ENCODE measurements at regions not wholly inside any gene's neighbourhood (a gene's known extent, or its start where the extent isn't known, plus 50 kb on each side); places are given as distances from the start of the nearest gene placed in this dataset.

DNA sequence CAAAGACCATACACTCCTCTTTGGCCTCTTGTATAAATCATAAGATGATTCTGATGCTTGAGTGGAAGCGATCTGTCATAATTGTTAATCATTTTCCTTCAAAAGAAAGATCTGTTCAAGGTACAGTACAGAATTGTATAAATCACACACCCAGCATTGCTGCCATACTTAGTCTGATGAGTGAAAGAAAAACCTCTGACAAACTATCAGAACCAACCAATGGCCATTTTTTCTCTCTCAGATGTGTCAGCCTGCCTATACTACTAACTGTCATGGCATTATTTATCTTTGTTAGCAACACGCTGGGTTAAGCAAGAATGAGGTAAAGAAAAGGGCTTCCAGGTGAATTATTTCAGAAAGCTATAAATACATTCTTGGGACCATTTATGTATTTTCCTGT is 1112.7 kb upstream of the TENM4 start:
- no peak for DNase-seq
- WGBS, 2 donors = 86 to 94% methylated on average over 2 of the region's 2 CpGs
- Histone ChIP-seq H3K27me3 (ENCODE audit: control insufficient read depth in 3 of 3, insufficient read depth in 3 of 3, low read length in 2 of 3) (no peaks in the 10 kb centered on the region), H3K9me3 (ENCODE audit: control insufficient read depth in 4 of 4, insufficient read depth in 3 of 4, low read length in 3 of 4) (no peaks in the 10 kb centered on the region), H3K9ac (ENCODE audit: insufficient read depth in 1 of 2, low read length in 2 of 2) (no peak overlapping the region), H3K4me1 (ENCODE audit: control insufficient read depth in 5 of 5, insufficient read depth in 5 of 5, low read length in 5 of 5) (no peaks in the 10 kb centered on the region), H3K4me3 (no peak overlapping the region), H3K27ac (ENCODE audit: low read depth in 1 of 2, low read length in 1 of 2) (no peak overlapping the region), H3K36me3 (ENCODE audit: control insufficient read depth in 4 of 4, insufficient read depth in 4 of 4, low read length in 4 of 4) (no peaks in the 10 kb centered on the region)
- TF ChIP-seq, protein P1, sequence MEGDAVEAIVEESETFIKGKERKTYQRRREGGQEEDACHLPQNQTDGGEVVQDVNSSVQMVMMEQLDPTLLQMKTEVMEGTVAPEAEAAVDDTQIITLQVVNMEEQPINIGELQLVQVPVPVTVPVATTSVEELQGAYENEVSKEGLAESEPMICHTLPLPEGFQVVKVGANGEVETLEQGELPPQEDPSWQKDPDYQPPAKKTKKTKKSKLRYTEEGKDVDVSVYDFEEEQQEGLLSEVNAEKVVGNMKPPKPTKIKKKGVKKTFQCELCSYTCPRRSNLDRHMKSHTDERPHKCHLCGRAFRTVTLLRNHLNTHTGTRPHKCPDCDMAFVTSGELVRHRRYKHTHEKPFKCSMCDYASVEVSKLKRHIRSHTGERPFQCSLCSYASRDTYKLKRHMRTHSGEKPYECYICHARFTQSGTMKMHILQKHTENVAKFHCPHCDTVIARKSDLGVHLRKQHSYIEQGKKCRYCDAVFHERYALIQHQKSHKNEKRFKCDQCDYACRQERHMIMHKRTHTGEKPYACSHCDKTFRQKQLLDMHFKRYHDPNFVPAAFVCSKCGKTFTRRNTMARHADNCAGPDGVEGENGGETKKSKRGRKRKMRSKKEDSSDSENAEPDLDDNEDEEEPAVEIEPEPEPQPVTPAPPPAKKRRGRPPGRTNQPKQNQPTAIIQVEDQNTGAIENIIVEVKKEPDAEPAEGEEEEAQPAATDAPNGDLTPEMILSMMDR (IDR thresholded peaks at IDR 0.05; ENCODE audit: control extremely low read depth, extremely low read depth) = no peak
- no peak for ATAC-seq (ENCODE audit: insufficient read depth, low FRiP score)

DNA sequence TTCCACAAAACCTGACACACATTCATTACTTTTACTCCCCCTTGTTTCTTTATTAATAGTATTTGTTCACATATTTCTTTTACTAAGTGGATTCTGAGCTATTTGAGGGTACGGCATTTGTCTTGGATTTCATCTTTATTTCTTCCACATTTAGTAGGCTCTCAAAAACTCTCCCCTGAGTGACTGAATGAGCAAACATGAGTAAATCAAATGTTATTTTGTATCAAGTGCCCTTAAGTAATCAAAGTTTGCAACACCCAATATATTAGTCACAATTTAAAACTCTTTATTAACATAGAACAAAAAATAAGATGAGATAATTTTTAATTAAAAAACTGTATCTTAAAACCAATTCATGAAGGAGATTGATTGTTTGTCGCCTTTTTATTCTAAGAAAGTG is 1101.9 kb upstream of the TENM4 start:
- Histone ChIP-seq H3K9ac (ENCODE audit: insufficient read depth in 1 of 2, low read length in 2 of 2) (no peak overlapping the region), H3K4me1 (ENCODE audit: control insufficient read depth in 5 of 5, insufficient read depth in 5 of 5, low read length in 5 of 5) (no peaks in the 10 kb centered on the region), H3K27ac (ENCODE audit: low read depth in 1 of 2, low read length in 1 of 2) (no peak overlapping the region), H3K9me3 (ENCODE audit: control insufficient read depth in 4 of 4, insufficient read depth in 3 of 4, low read length in 3 of 4) (no peaks in the 10 kb centered on the region), H3K4me3 (no peak overlapping the region), H3K27me3 (ENCODE audit: control insufficient read depth in 3 of 3, insufficient read depth in 3 of 3, low read length in 2 of 3) (no peaks in the 10 kb centered on the region), H3K36me3 (ENCODE audit: control insufficient read depth in 4 of 4, insufficient read depth in 4 of 4, low read length in 4 of 4) (no peaks in the 10 kb centered on the region)
- TF ChIP-seq, protein P1 (IDR thresholded peaks at IDR 0.05; ENCODE audit: control extremely low read depth, extremely low read depth) = no peak
- 68 to 77% methylated on average over 2 of the region's 2 CpGs for WGBS, 2 donors
- DNase-seq (no peak), ATAC-seq (ENCODE audit: insufficient read depth, low FRiP score) (no peak)

DNA sequence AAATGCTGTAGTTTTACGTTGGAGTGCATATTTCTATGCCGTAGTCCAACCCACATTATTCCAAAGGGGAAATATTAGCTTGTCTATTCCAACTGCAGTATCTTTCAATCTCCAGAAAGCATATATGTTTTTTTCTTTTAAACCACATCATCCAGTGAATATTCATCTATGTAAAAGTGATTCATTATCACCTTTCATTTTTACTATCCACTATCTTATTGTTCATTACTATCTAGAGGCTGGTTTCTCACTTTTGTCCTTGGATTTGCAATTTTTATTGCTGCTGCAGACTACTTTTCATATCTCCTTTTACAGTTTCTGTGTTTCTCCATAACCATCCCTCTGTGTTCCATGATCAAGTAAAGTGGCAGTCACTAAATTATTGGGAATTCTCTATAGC is 1097.2 kb upstream of the TENM4 start:
- 86 to 87% methylated on average over 2 of the region's 2 CpGs for WGBS, 2 donors
- Histone ChIP-seq H3K4me3 (no peak overlapping the region), H3K9ac (ENCODE audit: insufficient read depth in 1 of 2, low read length in 2 of 2) (no peak overlapping the region), H3K4me1 (ENCODE audit: control insufficient read depth in 5 of 5, insufficient read depth in 5 of 5, low read length in 5 of 5) (no peaks in the 10 kb centered on the region), H3K27ac (ENCODE audit: low read depth in 1 of 2, low read length in 1 of 2) (no peak overlapping the region), H3K27me3 (ENCODE audit: control insufficient read depth in 3 of 3, insufficient read depth in 3 of 3, low read length in 2 of 3) (no peaks in the 10 kb centered on the region), H3K36me3 (ENCODE audit: control insufficient read depth in 4 of 4, insufficient read depth in 4 of 4, low read length in 4 of 4) (no peaks in the 10 kb centered on the region), H3K9me3 (ENCODE audit: control insufficient read depth in 4 of 4, insufficient read depth in 3 of 4, low read length in 3 of 4) (peaks cover 0 to 3% (median under 1%) of the 10 kb centered on the region in 4 donors)
- ATAC-seq (ENCODE audit: insufficient read depth, low FRiP score) (no peak), DNase-seq (no peak)
- TF ChIP-seq, protein P1 (IDR thresholded peaks at IDR 0.05; ENCODE audit: control extremely low read depth, extremely low read depth) = no peak

DNA sequence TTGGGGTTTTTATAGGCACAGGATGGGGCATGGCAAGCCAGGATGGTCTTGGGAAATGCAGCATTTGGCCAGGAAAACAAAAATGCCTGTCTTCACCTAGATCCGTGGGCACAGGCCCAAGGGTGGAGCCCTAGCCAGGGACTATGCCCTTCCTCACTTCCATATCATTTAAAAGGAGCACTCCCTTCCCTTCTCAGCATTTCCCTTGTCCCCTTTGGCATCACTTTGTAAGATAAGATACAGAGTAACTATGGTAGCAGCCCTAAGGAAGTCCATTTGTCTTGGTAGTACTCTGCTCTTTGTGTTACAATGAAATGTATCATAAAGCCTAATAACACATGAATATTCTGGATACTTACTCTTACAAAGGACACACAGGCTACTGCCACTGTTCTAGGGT is 1092.6 kb upstream of the TENM4 start:
- ATAC-seq (ENCODE audit: insufficient read depth, low FRiP score) (no peak), DNase-seq (no peak)
- WGBS, 2 donors = 84 to 85% methylated on average over 1 of the region's 1 CpG
- TF ChIP-seq, protein P1 (IDR thresholded peaks at IDR 0.05; ENCODE audit: control extremely low read depth, extremely low read depth) = no peak
- no peaks in the 10 kb centered on the region for H3K36me3 ChIP-seq (ENCODE audit: control insufficient read depth in 4 of 4, insufficient read depth in 4 of 4, low read length in 4 of 4)
- H3K27me3 ChIP-seq (ENCODE audit: control insufficient read depth in 3 of 3, insufficient read depth in 3 of 3, low read length in 2 of 3) = no peaks in the 10 kb centered on the region
- no peaks in the 10 kb centered on the region for H3K4me1 ChIP-seq (ENCODE audit: control insufficient read depth in 5 of 5, insufficient read depth in 5 of 5, low read length in 5 of 5)
- no peak overlapping the region for H3K9ac ChIP-seq (ENCODE audit: insufficient read depth in 1 of 2, low read length in 2 of 2)
- peaks cover 0 to 5% (median 1%) of the 10 kb centered on the region in 4 donors for H3K9me3 ChIP-seq (ENCODE audit: control insufficient read depth in 4 of 4, insufficient read depth in 3 of 4, low read length in 3 of 4)
- H3K4me3 ChIP-seq = no peak overlapping the region
- no peak overlapping the region for H3K27ac ChIP-seq (ENCODE audit: low read depth in 1 of 2, low read length in 1 of 2)

All from lung (tissue), 11 donors.